Endometrium (tissue), 2 donors: ENCODE measurements at regions not wholly inside any gene's neighbourhood (a gene's known extent, or its start where the extent isn't known, plus 50 kb on each side); places are given as distances from the start of the nearest gene placed in this dataset.
"Not testable (repeated sequence)": the region's sequence is repeated elsewhere in the genome, so short reads cannot be mapped to it uniquely, and the experiment has no call there.

Experiments used
- FAIRE-seq: peaks from 2 replicates; lab custom pipeline; 2012; peaks lifted over from hg19 to GRCh38; lab: Jason Lieb, UNC
- donor health status: control.
- donor health status: control.

- no peak for FAIRE-seq
These were observed 1842.3 kb downstream of the PCDH9 start for GRCh38 chr13:65387743-65388347.

GRCh38 chr13:65378943-65379519 is 1851.1 kb downstream of the PCDH9 start:
- FAIRE-seq = no peak

- no peak for FAIRE-seq
These were observed 1851.7 kb downstream of the PCDH9 start for GRCh38 chr13:65378484-65378883.

- no peak for FAIRE-seq
These were observed 1861.3 kb downstream of the PCDH9 start for GRCh38 chr13:65368832-65369231.

DNA sequence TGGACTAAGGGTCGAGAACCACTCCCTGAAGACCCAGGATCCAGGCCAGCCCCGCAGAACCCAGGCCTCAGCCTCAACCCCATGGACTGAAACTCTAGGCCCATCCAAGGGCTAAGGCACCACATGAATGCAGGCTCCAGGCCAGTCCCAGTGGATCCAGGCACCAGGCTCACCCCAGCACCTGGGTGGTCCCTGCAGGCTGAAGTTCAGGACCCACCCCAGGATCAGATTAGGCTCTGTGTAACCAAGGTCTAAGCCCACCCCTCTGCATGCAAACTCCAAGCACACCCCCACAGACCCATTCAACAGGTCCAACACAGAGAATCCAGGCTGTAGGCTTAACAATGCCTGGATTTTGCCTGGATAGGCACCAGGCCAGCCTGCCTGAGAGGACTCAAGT is 1876.2 kb downstream of the PCDH9 start:
- no peak for FAIRE-seq

- FAIRE-seq = not testable (repeated sequence)
These were observed 1877.0 kb downstream of the PCDH9 start for GRCh38 chr13:65353150-65353549.

DNA sequence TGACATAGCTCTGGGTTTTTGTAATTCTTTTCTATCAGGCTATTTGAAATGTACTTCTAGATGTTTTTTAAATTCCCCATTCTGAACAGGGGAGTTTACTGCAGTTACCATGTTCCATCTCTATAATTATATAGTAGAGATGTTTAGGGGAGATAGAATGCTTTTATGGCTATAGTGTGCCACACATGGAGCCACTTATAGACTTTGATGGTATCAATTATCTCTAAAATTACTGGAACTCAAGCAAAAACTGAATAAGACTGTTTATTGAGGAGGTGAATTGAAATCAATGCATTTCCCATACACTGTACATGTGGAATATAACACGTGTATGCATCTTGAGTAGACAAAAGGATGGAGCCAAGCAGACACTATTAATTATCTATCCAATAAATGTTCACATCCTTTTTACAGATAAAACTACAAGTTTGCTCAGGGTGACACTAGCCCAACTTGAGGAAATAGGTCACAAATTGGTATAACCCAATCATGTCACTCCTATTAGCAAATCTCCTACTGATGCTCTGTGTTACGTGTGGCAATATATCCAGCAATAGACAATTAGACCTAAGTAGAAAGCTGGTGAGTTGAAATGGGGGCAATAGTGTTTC is 1882.6 kb downstream of the PCDH9 start:
- no peak for FAIRE-seq

GRCh38 chr13:65343898-65344663 is 1886.1 kb downstream of the PCDH9 start:
- FAIRE-seq = no peak

- FAIRE-seq = no peak
These were observed 1887.4 kb downstream of the PCDH9 start for GRCh38 chr13:65342541-65343337.

- FAIRE-seq = no peak
These were observed 1890.9 kb downstream of the PCDH9 start for GRCh38 chr13:65339241-65339640.

- FAIRE-seq = no peak
These were observed 1893.2 kb downstream of the PCDH9 start for GRCh38 chr13:65336916-65337315.

- no peak for FAIRE-seq
These were observed 1893.9 kb downstream of the PCDH9 start for GRCh38 chr13:65336087-65336749.

DNA sequence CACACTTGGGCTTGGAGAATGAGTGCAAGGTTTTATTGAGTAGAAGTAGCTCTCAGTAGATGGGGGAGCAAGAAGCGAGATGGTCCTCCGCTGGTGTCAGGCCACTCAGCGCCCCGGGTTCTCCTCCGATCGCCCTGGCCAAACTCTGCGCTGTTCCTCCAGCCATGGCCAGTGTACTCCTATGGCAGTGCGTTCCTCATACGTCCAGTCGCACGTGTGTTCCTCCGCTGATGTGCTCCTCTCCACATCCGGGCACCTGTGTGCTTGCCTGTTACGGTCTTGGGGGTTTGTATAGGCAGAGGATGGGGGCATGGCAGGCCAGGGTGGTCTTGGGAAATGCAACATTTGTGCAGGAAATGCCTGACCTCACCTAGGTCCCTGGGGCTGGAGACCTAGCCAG is 1899.4 kb downstream of the PCDH9 start:
- FAIRE-seq = no peak

DNA sequence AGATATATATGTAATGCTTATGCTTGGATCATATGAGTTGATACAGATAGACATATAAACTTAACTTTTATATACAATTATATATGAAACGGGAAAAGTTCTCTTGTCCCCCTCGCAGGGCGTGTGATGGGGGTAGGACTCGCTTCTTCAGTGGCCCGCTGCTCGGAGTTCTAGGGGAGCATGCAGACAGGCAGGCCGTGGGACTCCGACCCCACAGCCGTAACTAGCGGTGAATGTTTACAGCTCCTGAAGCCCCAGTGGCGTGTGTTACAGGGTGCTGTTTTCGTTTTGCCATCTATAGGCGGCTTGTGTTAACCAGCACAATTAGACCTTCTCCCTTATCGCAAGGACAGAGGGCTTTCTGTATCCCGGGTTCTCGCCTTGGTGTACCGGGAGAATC is 1899.8 kb downstream of the PCDH9 start:
- no peak for FAIRE-seq

- FAIRE-seq = not testable (repeated sequence)
These were observed 1906.9 kb downstream of the PCDH9 start for GRCh38 chr13:65323192-65323591.

GRCh38 chr13:65321423-65321822 is 1908.7 kb downstream of the PCDH9 start:
- not testable (repeated sequence) for FAIRE-seq

GRCh38 chr13:65314008-65314407 is 1916.1 kb downstream of the PCDH9 start:
- no peak for FAIRE-seq

DNA sequence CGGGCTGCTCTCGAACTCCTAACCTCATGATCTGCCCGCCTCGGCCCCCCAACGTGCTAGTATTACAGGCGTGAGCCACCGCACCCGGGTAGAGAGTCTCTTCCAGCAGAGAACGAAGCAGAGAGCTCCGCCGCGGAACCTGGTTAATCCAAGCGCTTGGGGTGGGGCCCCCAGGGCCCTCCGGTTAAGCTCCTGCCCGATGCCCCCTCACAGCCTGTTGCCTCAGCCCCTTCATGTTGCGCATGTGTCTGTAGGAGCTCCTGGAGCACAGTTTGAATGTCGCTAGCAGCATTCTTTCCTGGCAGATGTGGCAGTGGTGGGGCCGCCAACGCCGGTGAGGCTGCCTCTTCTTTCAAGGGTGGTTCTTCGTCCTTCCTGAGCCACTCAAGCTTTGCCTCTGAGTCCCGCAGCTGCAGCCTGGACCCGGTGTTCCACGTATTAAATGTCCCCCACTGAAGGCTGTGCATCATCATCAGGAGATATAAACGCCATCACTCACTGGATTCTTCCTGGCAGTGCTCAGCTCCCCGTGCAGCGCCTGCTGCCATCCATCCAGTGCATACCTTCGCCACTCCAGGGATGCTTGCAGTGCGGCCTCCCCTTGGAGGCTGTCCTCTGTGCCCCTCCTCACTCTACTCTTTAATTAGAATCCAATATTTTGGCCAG is 1919.3 kb downstream of the PCDH9 start:
- FAIRE-seq = no peak

- FAIRE-seq = no peak
These were observed 1920.2 kb downstream of the PCDH9 start for GRCh38 chr13:65309906-65310305.

DNA sequence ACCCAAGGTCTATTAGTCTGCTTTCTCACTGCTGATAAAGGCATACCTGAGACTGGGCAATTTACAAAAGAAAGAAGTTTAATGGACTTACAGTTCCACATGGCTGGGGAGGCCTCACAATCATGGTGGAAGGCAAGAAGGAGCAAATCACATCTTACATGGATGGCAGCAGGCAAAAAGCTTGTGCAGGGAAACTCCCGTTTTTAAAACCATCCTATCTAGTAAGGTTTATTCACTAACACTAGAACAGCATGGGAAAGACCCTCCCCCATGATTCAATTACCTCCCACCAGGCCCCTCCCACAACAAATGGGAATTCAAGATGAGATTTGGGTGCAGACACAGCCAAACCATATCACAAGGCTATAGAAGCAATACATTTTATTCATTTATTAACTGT is 1921.4 kb downstream of the PCDH9 start:
- FAIRE-seq = not testable (repeated sequence)

- no peak for FAIRE-seq
These were observed 1923.1 kb downstream of the PCDH9 start for GRCh38 chr13:65307056-65307455.
